H9 (cell line): ENCODE measurements at regions not wholly inside any gene's neighbourhood (a gene's known extent, or its start where the extent isn't known, plus 50 kb on each side); places are given as distances from the start of the nearest gene placed in this dataset.

Experiments used
- DNase-seq: peaks from one replicate; pipeline ENCODE4 v3.0.0-alpha.2; 2017
- H2AFZ ChIP-seq: one replicate; pipeline ENCODE4 v1.6.1; 2013; ENCODE audit warnings: mild to moderate bottlenecking, low read length, control low read depth, moderate library complexity
- H2AK5ac ChIP-seq: 2 replicates; pipeline ENCODE4 v1.6.1; 2013; ENCODE audit warnings: low read length, control low read depth, mixed read lengths; ENCODE audit not compliant: insufficient read length
- H2BK120ac ChIP-seq: one replicate; pipeline ENCODE4 v1.6.1; 2013; ENCODE audit warnings: low read depth, mild to moderate bottlenecking, low read length, control low read depth, inconsistent platforms; ENCODE audit not compliant: poor library complexity, severe bottlenecking
- H2BK12ac ChIP-seq: 2 replicates; pipeline ENCODE4 v1.6.1; 2013; ENCODE audit warnings: low read length, control low read depth, mixed read lengths, low read depth; ENCODE audit not compliant: insufficient read length
- H2BK15ac ChIP-seq: 2 replicates; pipeline ENCODE4 v1.6.1; 2013; ENCODE audit warnings: low read depth, low read length, control low read depth
- H2BK20ac ChIP-seq: one replicate; pipeline ENCODE4 v1.6.1; 2013; ENCODE audit warnings: low read depth, mild to moderate bottlenecking, low read length, control low read depth, inconsistent platforms; ENCODE audit not compliant: poor library complexity, severe bottlenecking
- H2BK5ac ChIP-seq: 2 replicates; pipeline ENCODE4 v1.6.1; 2013; ENCODE audit warnings: low read length, control low read depth, mixed read lengths; ENCODE audit not compliant: insufficient read length
- H3K14ac ChIP-seq: 2 replicates; pipeline ENCODE4 v1.6.1; 2013; ENCODE audit warnings: low read length, control low read depth; ENCODE audit not compliant: insufficient read depth
- H3K18ac ChIP-seq: 2 replicates; pipeline ENCODE4 v1.6.1; 2013; ENCODE audit warnings: low read depth, mild to moderate bottlenecking, mixed read lengths, low read length, control low read depth; ENCODE audit not compliant: insufficient read length
- H3K23ac ChIP-seq: 2 replicates; pipeline ENCODE4 v1.6.1; 2013; ENCODE audit warnings: low read length, control low read depth, mixed read lengths, low read depth; ENCODE audit not compliant: insufficient read length
- H3K23me2 ChIP-seq: 2 replicates; pipeline ENCODE4 v1.6.1; 2013; ENCODE audit warnings: low read depth, mild to moderate bottlenecking, mixed read lengths, low read length, control low read depth; ENCODE audit not compliant: insufficient read length, poor library complexity, severe bottlenecking
- H3K27ac ChIP-seq: 2 replicates; pipeline ENCODE4 v1.5.1; 2013; ENCODE audit warnings: low read length, control low read depth, mixed read lengths, low read depth; ENCODE audit not compliant: insufficient read length
- H3K27me3 ChIP-seq: 2 replicates; pipeline ENCODE4 v1.6.1; 2013; ENCODE audit warnings: low read length, control low read depth, inconsistent platforms; ENCODE audit not compliant: insufficient read depth
- H3K4ac ChIP-seq: 2 replicates; pipeline ENCODE4 v1.6.1; 2013; ENCODE audit warnings: low read depth, mild to moderate bottlenecking, control low read depth, inconsistent platforms, low read length, moderate library complexity
- H3K4me1 ChIP-seq: 2 replicates; pipeline ENCODE4 v1.6.1; 2013; ENCODE audit warnings: low read length, control low read depth, inconsistent platforms; ENCODE audit not compliant: insufficient read depth
- H3K4me2 ChIP-seq: 2 replicates; pipeline ENCODE4 v1.6.1; 2013; ENCODE audit warnings: low read length, control low read depth, mixed read lengths; ENCODE audit not compliant: insufficient read length, insufficient read depth
- H3K56ac ChIP-seq: 2 replicates; pipeline ENCODE4 v1.6.1; 2013; ENCODE audit warnings: low read depth, mild to moderate bottlenecking, mixed read lengths, low read length, control low read depth; ENCODE audit not compliant: insufficient read length
- H3K79me1 ChIP-seq: 2 replicates; pipeline ENCODE4 v1.6.1; 2013; ENCODE audit warnings: low read depth, mild to moderate bottlenecking, moderate library complexity, low read length, control low read depth, inconsistent platforms; ENCODE audit not compliant: insufficient read depth, poor library complexity, severe bottlenecking
- H3K79me2 ChIP-seq: 2 replicates; pipeline ENCODE4 v1.6.1; 2013; ENCODE audit warnings: low read length, control low read depth, inconsistent platforms; ENCODE audit not compliant: insufficient read depth
- H3K9ac ChIP-seq: 2 replicates; pipeline ENCODE4 v1.6.1; 2013; ENCODE audit warnings: low read length, control low read depth, mixed read lengths; ENCODE audit not compliant: insufficient read length; ENCODE audit errors: extremely low read depth
- H3K9me3 ChIP-seq: one replicate; pipeline ENCODE4 v1.6.1; 2013; ENCODE audit warnings: low read depth, low read length, inconsistent platforms; ENCODE audit not compliant: control insufficient read depth
- H3T11ph ChIP-seq: one replicate; pipeline ENCODE4 v1.6.1; 2013; ENCODE audit warnings: mild to moderate bottlenecking, low read length, control low read depth, inconsistent platforms
- H4K20me1 ChIP-seq: one replicate; pipeline ENCODE4 v1.6.1; 2013; ENCODE audit not compliant: control insufficient read depth, insufficient read length, insufficient read depth
- H4K5ac ChIP-seq: 2 replicates; pipeline ENCODE4 v1.6.1; 2013; ENCODE audit warnings: low read depth, mild to moderate bottlenecking, mixed read lengths, low read length, control low read depth; ENCODE audit not compliant: insufficient read length
- H4K8ac ChIP-seq: replicated peaks from 2 replicates; pipeline ENCODE4 v1.6.1; 2013; ENCODE audit warnings: low read length, control low read depth, mixed read lengths, low read depth; ENCODE audit not compliant: insufficient read length
- H4K91ac ChIP-seq: 2 replicates; pipeline ENCODE4 v1.6.1; 2013; ENCODE audit warnings: low read depth, mild to moderate bottlenecking, moderate library complexity, mixed read lengths, low read length, control low read depth; ENCODE audit not compliant: insufficient read length
- H3K27ac Mint-ChIP-seq, 3 experiments: 2 replicates in 2 of 3; 3 replicates in 1 of 3; pipeline ENCODE4 v1.8.0; 2020 to 2021; ENCODE audit warnings: mixed read lengths in 3 of 3, mild to moderate bottlenecking in 1 of 3, moderate library complexity in 1 of 3
- H3K27me3 Mint-ChIP-seq: 2 replicates; pipeline ENCODE4 v1.8.0; 2021; ENCODE audit warnings: low read depth, mild to moderate bottlenecking, moderate library complexity, mixed read lengths
- H3K36me3 Mint-ChIP-seq, 3 experiments: 2 replicates in 2 of 3; 3 replicates in 1 of 3; pipeline ENCODE4 v1.8.0; 2020 to 2021; ENCODE audit warnings: low read depth in 3 of 3, mixed read lengths in 3 of 3; ENCODE audit not compliant: insufficient read depth in 1 of 3
- H3K4me1 Mint-ChIP-seq, 2 experiments: 2 replicates each; pipeline ENCODE4 v1.8.0; 2020; ENCODE audit warnings: mixed read lengths in 2 of 2
- H3K4me3 Mint-ChIP-seq, 2 experiments: 2 replicates in 1 of 2; 3 replicates in 1 of 2; pipeline ENCODE4 v1.8.0; 2020 to 2021; ENCODE audit warnings: mild to moderate bottlenecking in 2 of 2, mixed read lengths in 2 of 2, moderate library complexity in 1 of 2
- H3K9me3 Mint-ChIP-seq, 2 experiments: 2 replicates in 1 of 2; 3 replicates in 1 of 2; pipeline ENCODE4 v1.8.0; 2020; ENCODE audit warnings: mild to moderate bottlenecking in 2 of 2, mixed read lengths in 2 of 2, moderate library complexity in 1 of 2
- CTCF ChIP-seq: fragments of 200-600 bp; sonication (generic); conservative IDR thresholded peaks from 3 replicates; pipeline ENCODE4 v1.8.0; 2021; ENCODE audit warnings: antibody characterized with exemption, mild to moderate bottlenecking
- WGBS: extraction: QIAGEN DNeasy Blood & Tissue Kit; methylation state at CpG from one replicate; pipeline ENCODE4 v1.1.7; 2013; ENCODE audit warnings: missing lambda C conversion rate, low lambda C conversion rate, mixed read lengths; ENCODE audit not compliant: insufficient read length; ENCODE audit errors: extremely low coverage; 5-methylcytosine and 5-hydroxymethylcytosine counted together

GRCh38 chr14:103195828-103196615, 72.8 kb downstream of the TNFAIP2 start:
- H2BK15ac ChIP-seq, result no peak overlapping the region
- H3K56ac ChIP-seq, result no peak overlapping the region
- H3K79me1 ChIP-seq, result no peaks in the 10 kb centered on the region
- no peak overlapping the region for H3K4me3 Mint-ChIP-seq
- no peak for TF ChIP-seq CTCF
- peaks cover 3% of the 10 kb centered on the region for H4K20me1 ChIP-seq
- H2BK120ac ChIP-seq, result no peak overlapping the region
- H2AK5ac ChIP-seq, result no peak overlapping the region
- no CpG with 5 or more reads among the region's 22 CpGs for WGBS
- H3K27ac ChIP-seq, result no peak overlapping the region
- H3K18ac ChIP-seq, result no peak overlapping the region
- no peak overlapping the region for H3K4me2 ChIP-seq
- no peaks in the 10 kb centered on the region for H3K23me2 ChIP-seq
- peaks cover 11 to 19% of the 10 kb centered on the region in 2 experiments; a peak in 4 of 5 replicates for H3K9me3 Mint-ChIP-seq
- no peak overlapping the region for H3K14ac ChIP-seq
- H3K36me3 Mint-ChIP-seq, result peaks cover 0 to 2% (median 0%) of the 10 kb centered on the region in 3 experiments; a peak in 5 of 7 replicates
- no peak overlapping the region for H3T11ph ChIP-seq
- no peak overlapping the region for H2AFZ ChIP-seq
- H3K4ac ChIP-seq, result no peak overlapping the region
- H3K27ac Mint-ChIP-seq, result no peak overlapping the region
- no peaks in the 10 kb centered on the region for H3K27me3 ChIP-seq
- no peaks in the 10 kb centered on the region for H3K4me1 Mint-ChIP-seq
- no peak overlapping the region for H4K91ac ChIP-seq
- no peak overlapping the region for H3K9ac ChIP-seq
- H3K9me3 ChIP-seq, result peaks cover 5% of the 10 kb centered on the region
- H2BK12ac ChIP-seq, result no peak overlapping the region
- no peak overlapping the region for H2BK20ac ChIP-seq
- DNase-seq, result no peak
- no peak overlapping the region for H4K8ac ChIP-seq
- no peaks in the 10 kb centered on the region for H3K79me2 ChIP-seq
- H3K23ac ChIP-seq, result no peak overlapping the region
- H3K4me1 ChIP-seq, result no peaks in the 10 kb centered on the region
- H4K5ac ChIP-seq, result no peak overlapping the region
- peaks cover 9% of the 10 kb centered on the region for H3K27me3 Mint-ChIP-seq
- H2BK5ac ChIP-seq, result no peak overlapping the region
